ENCODE measurements at regions not wholly inside any gene's neighbourhood (a gene's known extent, or its start where the extent isn't known, plus 50 kb on each side); places are given as distances from the start of the nearest gene placed in this dataset.

DNA sequence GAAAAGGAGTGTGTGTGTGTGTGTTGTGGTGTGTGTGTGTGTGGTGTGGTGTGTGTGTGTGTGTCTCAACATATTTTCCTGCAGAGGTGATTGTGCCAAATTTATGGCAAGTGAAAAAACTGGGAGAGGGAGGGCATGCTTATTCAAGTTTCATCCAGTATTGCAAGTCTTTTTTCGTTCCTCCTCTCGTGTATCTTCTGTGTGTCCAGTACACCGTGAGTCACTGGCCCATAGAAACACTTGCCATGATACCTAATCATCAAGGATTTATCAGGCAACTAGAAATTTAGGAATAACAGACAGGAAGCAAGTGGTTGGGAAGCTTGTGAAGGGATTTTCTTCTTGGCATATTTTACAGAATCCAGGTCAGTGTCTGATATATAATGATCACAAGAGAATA lies 820.5 kb downstream of the GATA3 start:
- no CpG with 5 or more reads among the region's 3 CpGs for WGBS, 2 experiments (ENCODE audit: extremely low coverage in 2 of 2, insufficient read length in 1 of 2)
- no peak overlapping the region for H3K4ac ChIP-seq (ENCODE audit: low read depth, low read length)
- H3K18ac ChIP-seq (ENCODE audit: low read depth, low read length): no peak overlapping the region
- H3K79me1 ChIP-seq (ENCODE audit: low read depth in 1 of 2, low read length in 2 of 2): no peaks in the 10 kb centered on the region
- no peaks in the 10 kb centered on the region for H3K9me1 ChIP-seq (ENCODE audit: insufficient read depth, low read length)
- in situ Hi-C loops (cut with MboI; ENCODE audit: low sequenced_read_pairs) (no loop called here), dilution Hi-C loops (cut with HindIII; ENCODE audit: low sequenced_read_pairs, unreplicated experiment) (no loop called here), intact Hi-C loops (cut with micrococcal nuclease) (no loop called here)
- CTCF ChIA-PET: no interaction called here
- DNase-seq: no peak
- H2BK20ac ChIP-seq (ENCODE audit: low read depth, low read length): no peak overlapping the region
- H3K27ac ChIP-seq (ENCODE audit: insufficient read depth, low read length): no peak overlapping the region
- no peak overlapping the region for H2BK5ac ChIP-seq (ENCODE audit: low read depth, low read length, poor library complexity, severe bottlenecking)
- peaks cover 2% of the 10 kb centered on the region; the same call in 1 of the 2 replicates for H3K9me3 ChIP-seq (ENCODE audit: control insufficient read depth, insufficient read depth, low read length)
- no peak for TF ChIP-seq USF2 (IDR thresholded peaks at IDR 0.05; ENCODE audit: low read depth, low read length)
- TF ChIP-seq ELK1 (IDR thresholded peaks at IDR 0.05; ENCODE audit: borderline replicate concordance, low read depth, low read length): no peak
- TF ChIP-seq CEBPB (IDR thresholded peaks at IDR 0.05; ENCODE audit: low read depth, low read length): no peak
- H3K14ac ChIP-seq (replicated peaks; ENCODE audit: low read depth, low read length): no peak overlapping the region
- no peaks in the 10 kb centered on the region for H4K20me1 ChIP-seq (ENCODE audit: insufficient read depth, low read length)
- H4K8ac ChIP-seq (ENCODE audit: low read depth in 2 of 2, low read length in 2 of 2): no peak overlapping the region
- H4K91ac ChIP-seq (ENCODE audit: insufficient read depth, low read depth, low read length): no peak overlapping the region
- H3K4me3 ChIP-seq (ENCODE audit: insufficient read depth, low read depth, low read length): no peak overlapping the region
- H3K4me2 ChIP-seq (ENCODE audit: low read depth, low read length): no peak overlapping the region
- BruUV-seq (replicated peaks): no TSS peak
- no peak for ATAC-seq (ENCODE audit: low read depth)
- no peak overlapping the region for H3K56ac ChIP-seq (ENCODE audit: extremely low read depth, insufficient read depth, low read length)
- no peak overlapping the region for H3K9ac ChIP-seq (ENCODE audit: low read depth, low read length)
- H3K23ac ChIP-seq (ENCODE audit: low read depth, low read length): no peak overlapping the region
- H2BK15ac ChIP-seq (ENCODE audit: low read depth, low read length): no peak overlapping the region
- no peak overlapping the region for H2AFZ ChIP-seq (replicated peaks; ENCODE audit: low read length, poor library complexity)
- H2BK120ac ChIP-seq (ENCODE audit: low read depth, low read length): no peak overlapping the region
- H2AK9ac ChIP-seq (replicated peaks; ENCODE audit: low read depth, low read length, poor library complexity): no peak overlapping the region
- POLR2A ChIA-PET (ENCODE audit: unreplicated experiment): no interaction called here
- H2AK5ac ChIP-seq (ENCODE audit: low read depth, low read length): no peak overlapping the region
- H3K4me1 ChIP-seq (ENCODE audit: control insufficient read depth, insufficient read depth, low read length): no peaks in the 10 kb centered on the region
- H3K36me3 ChIP-seq (ENCODE audit: control insufficient read depth, insufficient read depth, low read length): no peaks in the 10 kb centered on the region
- no peaks in the 10 kb centered on the region for H3K27me3 ChIP-seq (ENCODE audit: control insufficient read depth, insufficient read depth, low read length)
- no peak overlapping the region for H4K5ac ChIP-seq (ENCODE audit: low read depth, low read length)

All from IMR-90 (cell line).